Neuron (in vitro differentiated cells): ENCODE measurements at regions not wholly inside any gene's neighbourhood (a gene's known extent, or its start where the extent isn't known, plus 50 kb on each side); places are given as distances from the start of the nearest gene placed in this dataset.

Source experiments
- H2AFZ ChIP-seq: one replicate; pipeline ENCODE4 v1.6.1; 2013; ENCODE audit warnings: low read depth, mild to moderate bottlenecking, inconsistent platforms, low read length, moderate library complexity
- H3K27me3 ChIP-seq: one replicate; pipeline ENCODE4 v1.6.1; 2013; ENCODE audit warnings: low read length; ENCODE audit not compliant: insufficient read depth
- H3K36me3 ChIP-seq: one replicate; pipeline ENCODE4 v1.6.1; 2013; ENCODE audit warnings: low read length; ENCODE audit not compliant: insufficient read depth
- H3K4me1 ChIP-seq: one replicate; pipeline ENCODE4 v1.6.1; 2013; ENCODE audit warnings: low read length; ENCODE audit not compliant: insufficient read depth
- H3K4me3 ChIP-seq: 2 replicates; pipeline ENCODE4 v1.5.1; 2013; ENCODE audit warnings: mild to moderate bottlenecking, low read length, moderate library complexity
- H3K9me3 ChIP-seq: one replicate; pipeline ENCODE4 v1.6.1; 2013; ENCODE audit warnings: low read length

DNA sequence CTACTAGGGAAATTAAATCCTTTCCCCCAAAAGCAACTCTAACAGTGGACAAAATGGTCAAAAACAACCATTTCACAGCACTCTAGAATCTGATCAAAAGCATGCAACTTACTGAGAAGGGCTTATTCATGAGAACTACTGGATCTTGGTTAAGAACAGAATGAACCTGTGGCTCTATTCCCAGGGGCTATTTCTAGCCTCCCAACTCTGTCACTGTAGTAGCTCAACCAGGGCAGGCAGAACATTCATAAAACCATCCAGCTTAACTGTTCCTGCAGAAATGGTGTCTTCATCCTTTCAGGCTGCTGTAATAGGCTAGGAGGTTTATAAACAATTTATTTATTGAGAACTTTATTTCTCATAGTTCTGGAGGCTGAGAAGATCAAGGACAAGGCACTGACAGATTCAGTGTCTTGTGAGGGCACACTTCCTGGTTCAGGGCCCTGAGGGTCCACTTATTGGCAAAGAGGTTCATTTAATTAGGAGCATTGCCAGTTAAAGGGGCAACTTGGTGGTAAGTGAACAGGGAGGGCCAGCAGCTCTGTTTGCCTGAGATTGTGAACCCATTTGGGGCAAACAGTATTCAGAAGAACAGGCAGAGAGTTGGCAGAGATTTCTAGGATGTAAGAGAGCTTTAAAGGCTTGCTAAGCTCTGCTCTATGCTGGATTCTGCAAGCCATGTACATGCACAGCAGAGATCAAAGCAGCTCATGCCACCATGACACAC, 238.5 kb upstream of the FBXL7 start:
- Histone ChIP-seq H3K4me3 (no peak overlapping the region), H3K27me3 (no peaks in the 10 kb centered on the region), H3K9me3 (no peaks in the 10 kb centered on the region), H3K4me1 (peaks cover 3% of the 10 kb centered on the region), H2AFZ (no peak overlapping the region), H3K36me3 (no peaks in the 10 kb centered on the region)

DNA sequence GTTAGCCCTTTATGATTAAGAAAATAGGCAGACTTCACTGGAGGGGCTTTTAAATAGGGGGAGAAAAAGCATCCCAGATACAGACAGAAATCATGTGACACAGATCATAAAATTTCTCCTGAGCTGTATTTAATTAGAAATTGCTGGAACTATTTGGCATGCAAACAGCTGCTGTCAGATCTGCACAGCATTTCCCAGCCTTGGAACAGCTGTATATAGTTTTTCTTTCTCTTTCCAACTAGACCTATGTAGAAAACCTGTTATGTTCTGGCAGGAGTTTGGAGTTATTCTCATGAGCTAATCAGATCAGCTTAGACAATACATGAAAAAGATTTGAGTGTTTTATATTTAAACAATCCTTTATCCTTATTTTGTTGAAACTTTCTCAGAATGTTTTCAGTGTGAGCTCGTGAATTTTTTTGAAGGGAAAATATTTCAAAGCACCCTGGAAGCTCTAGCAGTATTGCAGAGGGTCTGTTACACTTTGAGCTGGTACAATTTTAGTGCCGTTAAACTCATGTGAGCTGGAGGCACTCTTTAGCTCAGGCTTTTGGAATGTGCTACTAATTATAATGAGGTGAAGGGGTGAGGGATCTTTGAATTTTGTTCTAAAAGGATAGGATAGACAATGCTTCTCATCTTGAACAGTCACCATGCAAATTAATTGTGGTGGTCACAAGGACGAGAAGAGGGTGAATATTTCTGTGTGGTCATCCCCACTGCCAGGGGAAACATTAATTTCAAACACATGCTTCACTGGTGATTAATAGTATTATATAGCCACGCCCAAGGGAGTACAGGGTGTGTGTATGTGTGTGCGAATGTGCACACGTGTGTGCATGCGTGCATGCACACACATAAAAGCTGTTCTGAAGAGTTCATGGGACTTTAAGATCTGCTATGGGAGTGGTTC, 239.4 kb upstream of the FBXL7 start:
- H3K4me3 ChIP-seq = no peak overlapping the region

GRCh38 chr5:15256485-15256884, 243.5 kb upstream of the FBXL7 start:
- Histone ChIP-seq H3K4me1 (peaks cover 3% of the 10 kb centered on the region), H2AFZ (no peak overlapping the region), H3K9me3 (no peaks in the 10 kb centered on the region), H3K27me3 (no peaks in the 10 kb centered on the region), H3K36me3 (no peaks in the 10 kb centered on the region), H3K4me3 (no peak overlapping the region)

More for the DNA sequence above, 239.4 kb upstream of the FBXL7 start:
- Histone ChIP-seq H3K36me3 (no peaks in the 10 kb centered on the region), H3K9me3 (no peaks in the 10 kb centered on the region), H3K4me1 (peaks cover 3% of the 10 kb centered on the region), H2AFZ (no peak overlapping the region), H3K27me3 (no peaks in the 10 kb centered on the region)

GRCh38 chr5:15255576-15255975, 244.4 kb upstream of the FBXL7 start:
- no peak overlapping the region for H2AFZ ChIP-seq
- H3K27me3 ChIP-seq = no peaks in the 10 kb centered on the region
- no peaks in the 10 kb centered on the region for H3K36me3 ChIP-seq
- no peaks in the 10 kb centered on the region for H3K9me3 ChIP-seq
- H3K4me3 ChIP-seq = no peak overlapping the region
- no peaks in the 10 kb centered on the region for H3K4me1 ChIP-seq

GRCh38 chr5:15254607-15255006, 245.4 kb upstream of the FBXL7 start:
- no peak overlapping the region for H2AFZ ChIP-seq
- no peaks in the 10 kb centered on the region for H3K9me3 ChIP-seq
- no peaks in the 10 kb centered on the region for H3K36me3 ChIP-seq
- no peaks in the 10 kb centered on the region for H3K27me3 ChIP-seq
- no peak overlapping the region for H3K4me3 ChIP-seq
- no peaks in the 10 kb centered on the region for H3K4me1 ChIP-seq

- H3K4me1 ChIP-seq = no peaks in the 10 kb centered on the region
- H3K4me3 ChIP-seq = no peak overlapping the region
- H3K36me3 ChIP-seq = no peaks in the 10 kb centered on the region
- no peaks in the 10 kb centered on the region for H3K9me3 ChIP-seq
- H2AFZ ChIP-seq = no peak overlapping the region
- H3K27me3 ChIP-seq = no peaks in the 10 kb centered on the region
Observed at GRCh38 chr5:15252331-15252730, 247.6 kb upstream of the FBXL7 start.

GRCh38 chr5:15249152-15249551, 250.8 kb upstream of the FBXL7 start:
- Histone ChIP-seq H3K27me3 (no peaks in the 10 kb centered on the region), H2AFZ (no peak overlapping the region), H3K36me3 (no peaks in the 10 kb centered on the region), H3K9me3 (no peaks in the 10 kb centered on the region), H3K4me3 (no peak overlapping the region), H3K4me1 (no peaks in the 10 kb centered on the region)

DNA sequence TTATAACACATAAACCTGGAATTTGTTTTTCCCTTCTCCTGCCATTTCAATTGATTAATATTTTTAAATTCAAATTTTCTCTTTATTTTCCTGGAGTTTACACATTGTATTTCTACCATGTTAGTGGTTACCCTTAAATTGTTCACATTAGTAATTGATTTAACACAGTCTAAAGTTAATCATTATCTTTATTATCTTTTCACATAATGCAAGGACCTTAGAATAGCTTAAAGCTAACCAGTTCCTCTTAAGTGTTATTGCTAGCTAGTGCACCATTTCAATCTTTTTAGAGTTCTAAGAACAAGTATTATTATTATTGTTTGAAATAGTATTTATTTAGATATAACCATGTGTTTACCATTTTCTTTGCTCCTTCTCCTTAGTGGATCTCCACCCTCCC, 251.2 kb upstream of the FBXL7 start:
- no peaks in the 10 kb centered on the region for H3K4me1 ChIP-seq
- H3K36me3 ChIP-seq = no peaks in the 10 kb centered on the region
- H3K4me3 ChIP-seq = no peak overlapping the region
- no peaks in the 10 kb centered on the region for H3K27me3 ChIP-seq
- H3K9me3 ChIP-seq = no peaks in the 10 kb centered on the region
- H2AFZ ChIP-seq = no peak overlapping the region

- H3K4me1 ChIP-seq = no peaks in the 10 kb centered on the region
- no peaks in the 10 kb centered on the region for H3K9me3 ChIP-seq
- H3K27me3 ChIP-seq = no peaks in the 10 kb centered on the region
- H2AFZ ChIP-seq = no peak overlapping the region
- no peaks in the 10 kb centered on the region for H3K36me3 ChIP-seq
- H3K4me3 ChIP-seq = no peak overlapping the region
Observed at GRCh38 chr5:15245913-15246312, 254.1 kb upstream of the FBXL7 start.

DNA sequence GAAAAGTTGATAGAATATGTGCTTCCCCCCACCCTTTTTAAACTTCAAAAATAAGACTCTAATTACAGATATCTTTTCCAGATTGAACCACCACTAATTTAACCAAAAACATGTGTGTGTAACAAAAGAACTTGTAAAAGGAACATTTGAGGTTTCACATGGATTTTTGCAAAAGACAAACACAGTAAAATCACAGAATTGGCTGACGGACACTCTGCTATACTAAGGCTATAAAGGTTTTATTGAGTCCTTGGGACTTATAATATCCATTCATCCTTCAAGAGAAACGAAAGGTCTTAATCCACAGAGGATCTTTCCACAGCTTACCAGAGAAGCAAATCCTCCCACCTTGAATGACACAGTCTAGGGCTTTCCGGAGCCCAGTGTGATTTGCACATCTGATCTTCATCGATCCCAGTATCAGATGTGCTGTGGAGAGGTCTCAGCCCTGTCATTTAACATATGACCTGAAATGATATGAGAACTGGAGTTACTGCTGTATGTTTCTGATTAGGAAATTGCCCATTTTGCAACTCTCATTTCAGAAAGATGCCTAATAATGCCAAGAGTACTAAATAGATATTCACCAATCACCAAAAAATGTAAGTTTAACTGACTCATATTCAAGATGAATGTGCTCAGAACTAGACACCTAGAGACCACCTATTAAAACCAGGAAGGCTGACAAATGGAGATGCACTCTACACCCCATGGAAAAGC, 256.5 kb upstream of the FBXL7 start:
- Histone ChIP-seq H3K27me3 (no peaks in the 10 kb centered on the region), H3K9me3 (no peaks in the 10 kb centered on the region), H3K36me3 (no peaks in the 10 kb centered on the region), H3K4me3 (no peak overlapping the region), H3K4me1 (no peaks in the 10 kb centered on the region), H2AFZ (no peak overlapping the region)

- Histone ChIP-seq H2AFZ (no peak overlapping the region), H3K4me1 (no peaks in the 10 kb centered on the region), H3K4me3 (no peak overlapping the region), H3K36me3 (no peaks in the 10 kb centered on the region), H3K27me3 (no peaks in the 10 kb centered on the region), H3K9me3 (no peaks in the 10 kb centered on the region)
Observed at GRCh38 chr5:15241216-15241821, 258.7 kb upstream of the FBXL7 start.

GRCh38 chr5:15238006-15238405, 262.0 kb upstream of the FBXL7 start:
- no peak overlapping the region for H2AFZ ChIP-seq
- H3K4me1 ChIP-seq = no peaks in the 10 kb centered on the region

More at GRCh38 chr5:15238006-15238405, 262.0 kb upstream of the FBXL7 start:
- Histone ChIP-seq H3K4me3 (no peak overlapping the region), H3K27me3 (no peaks in the 10 kb centered on the region), H3K9me3 (no peaks in the 10 kb centered on the region), H3K36me3 (no peaks in the 10 kb centered on the region)
